ENCODE measurements at regions not wholly inside any gene's neighbourhood (a gene's known extent, or its start where the extent isn't known, plus 50 kb on each side); places are given as distances from the start of the nearest gene placed in this dataset.

- in situ Hi-C loops (cut with MboI; ENCODE audit: low sequenced_read_pairs, unreplicated experiment): no loop called here
- DNase-seq (ENCODE audit: low spot score): no peak
- TF ChIP-seq CTCF (IDR thresholded peaks at IDR 0.05; ENCODE audit: borderline replicate concordance, control extremely low read depth, extremely low read depth, insufficient read depth, missing control alignments): no peak
Observed at GRCh38 chr17:77388384-77389306, 247.9 kb downstream of the SEC14L1 start.

GRCh38 chr17:77390870-77391269, 250.1 kb downstream of the SEC14L1 start:
- TF ChIP-seq CTCF (IDR thresholded peaks at IDR 0.05; ENCODE audit: borderline replicate concordance, control extremely low read depth, extremely low read depth, insufficient read depth, missing control alignments): no peak
- DNase-seq (ENCODE audit: low spot score): no peak
- in situ Hi-C loops (cut with MboI; ENCODE audit: low sequenced_read_pairs, unreplicated experiment): no loop called here

GRCh38 chr17:77391668-77392375, 251.1 kb downstream of the SEC14L1 start:
- DNase-seq (ENCODE audit: low spot score): no peak
- TF ChIP-seq CTCF (IDR thresholded peaks at IDR 0.05; ENCODE audit: borderline replicate concordance, control extremely low read depth, extremely low read depth, insufficient read depth, missing control alignments): no peak
- in situ Hi-C loops (cut with MboI; ENCODE audit: low sequenced_read_pairs, unreplicated experiment): no loop called here

GRCh38 chr17:77392376-77393273, 251.9 kb downstream of the SEC14L1 start:
- no peak for DNase-seq (ENCODE audit: low spot score)
- in situ Hi-C loops (cut with MboI; ENCODE audit: low sequenced_read_pairs, unreplicated experiment): no loop called here
- no peak for TF ChIP-seq CTCF (IDR thresholded peaks at IDR 0.05; ENCODE audit: borderline replicate concordance, control extremely low read depth, extremely low read depth, insufficient read depth, missing control alignments)

DNA sequence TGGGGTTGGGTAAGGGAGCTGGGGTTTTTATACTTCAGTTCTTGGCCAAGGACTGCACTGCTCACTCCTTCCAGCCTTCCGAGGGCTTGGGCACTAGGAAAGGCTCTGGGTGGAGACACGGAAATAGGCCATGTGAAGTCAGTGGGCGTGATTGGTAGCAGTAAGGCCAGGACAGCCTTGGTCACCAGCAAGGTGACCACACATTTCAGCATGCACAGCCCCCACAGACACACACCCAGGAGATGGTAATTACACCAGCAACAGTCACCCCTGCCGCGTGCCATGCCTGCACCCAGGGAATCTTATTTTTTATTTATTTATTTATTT, 252.5 kb downstream of the SEC14L1 start:
- DNase-seq (ENCODE audit: low spot score): no peak
- in situ Hi-C loops (cut with MboI; ENCODE audit: low sequenced_read_pairs, unreplicated experiment): no loop called here
- TF ChIP-seq CTCF (IDR thresholded peaks at IDR 0.05; ENCODE audit: borderline replicate concordance, control extremely low read depth, extremely low read depth, insufficient read depth, missing control alignments): no peak

- no peak for DNase-seq (ENCODE audit: low spot score)
- in situ Hi-C loops (cut with MboI; ENCODE audit: low sequenced_read_pairs, unreplicated experiment): no loop called here
- TF ChIP-seq CTCF (IDR thresholded peaks at IDR 0.05; ENCODE audit: borderline replicate concordance, control extremely low read depth, extremely low read depth, insufficient read depth, missing control alignments): no peak
Observed at GRCh38 chr17:77393867-77394539, 253.2 kb downstream of the SEC14L1 start.
